CD4-positive, CD25-positive, alpha-beta regulatory T cell (primary cell): ENCODE measurements at regions not wholly inside any gene's neighbourhood (a gene's known extent, or its start where the extent isn't known, plus 50 kb on each side); places are given as distances from the start of the nearest gene placed in this dataset.
"Not testable (repeated sequence)": the region's sequence is repeated elsewhere in the genome, so short reads cannot be mapped to it uniquely, and the experiment has no call there.

Experiments
- ATAC-seq, 2 donors: fragments of 150-1000 bp; cut with Tn5 transposase; one replicate each; pipeline ENCODE4 v1.10.0; 2021; ENCODE audit warnings: low read depth in 2 of 2, moderate number of reproducible peaks in 2 of 2, moderate library complexity in 1 of 2
- DNase-seq, 3 donors: peaks; one replicate each; pipeline versions ENCODE4 v3.0.0 to v3.0.0-alpha.2; 2012 to 2022; ENCODE audit warnings: mixed read lengths in 1 of 3
- H3K27ac ChIP-seq: one replicate; pipeline ENCODE4 v1.7.0; 2013; ENCODE audit warnings: mild to moderate bottlenecking, low read length; ENCODE audit not compliant: insufficient read depth, poor library complexity, severe bottlenecking
- H3K27me3 ChIP-seq: one replicate; pipeline ENCODE4 v1.7.0; 2013; ENCODE audit warnings: low read length; ENCODE audit not compliant: control insufficient read depth, insufficient read depth
- H3K36me3 ChIP-seq: one replicate; pipeline ENCODE4 v1.7.0; 2013; ENCODE audit warnings: mild to moderate bottlenecking, low read length, moderate library complexity; ENCODE audit not compliant: control insufficient read depth, insufficient read depth
- H3K4me1 ChIP-seq: 2 replicates; pipeline ENCODE4 v1.7.0; 2013; ENCODE audit warnings: mild to moderate bottlenecking, low read length; ENCODE audit not compliant: insufficient read depth, control insufficient read depth, poor library complexity, severe bottlenecking
- H3K4me3 ChIP-seq: one replicate; pipeline ENCODE4 v1.7.0; 2013; ENCODE audit warnings: low read depth, mild to moderate bottlenecking, low read length, moderate library complexity
- H3K9me3 ChIP-seq, 2 experiments: 1 replicate in 1 of 2; 2 replicates in 1 of 2; pipeline ENCODE4 v1.7.0; 2013; ENCODE audit warnings: low read length in 2 of 2, mild to moderate bottlenecking in 1 of 2, moderate library complexity in 1 of 2; ENCODE audit not compliant: control insufficient read depth in 2 of 2
- H3K27ac Mint-ChIP-seq, 3 donors: one replicate each; pipeline ENCODE4 v1.8.0; 2020 to 2022; ENCODE audit warnings: mild to moderate bottlenecking in 3 of 3, mixed read lengths in 3 of 3, moderate library complexity in 2 of 3
- H3K27me3 Mint-ChIP-seq: one replicate; pipeline ENCODE4 v1.8.0; 2022; ENCODE audit warnings: mild to moderate bottlenecking, mixed read lengths
- H3K36me3 Mint-ChIP-seq: one replicate; pipeline ENCODE4 v1.8.0; 2020; ENCODE audit warnings: mixed read lengths
- H3K4me1 Mint-ChIP-seq, 4 donors: one replicate each; pipeline ENCODE4 v1.8.0; 2020 to 2022; ENCODE audit warnings: mixed read lengths in 4 of 4, mild to moderate bottlenecking in 1 of 4
- H3K4me3 Mint-ChIP-seq, 4 donors: one replicate each; pipeline ENCODE4 v1.8.0; 2020 to 2022; ENCODE audit warnings: mild to moderate bottlenecking in 4 of 4, mixed read lengths in 4 of 4, moderate library complexity in 3 of 4
- H3K9me3 Mint-ChIP-seq, 7 donors: one replicate each; pipeline ENCODE4 v1.8.0; 2020 to 2022; ENCODE audit warnings: mixed read lengths in 7 of 7, mild to moderate bottlenecking in 3 of 7, moderate library complexity in 2 of 7

GRCh38 chr9:83191154-83191553, 128.2 kb upstream of the RASEF start:
- ATAC-seq: no peak
- H3K9me3 Mint-ChIP-seq: peaks cover 0 to 2% (median 0%) of the 10 kb centered on the region in 7 donors
- Histone ChIP-seq H3K27ac (no peak overlapping the region), H3K4me1 (no peaks in the 10 kb centered on the region), H3K27me3 (no peaks in the 10 kb centered on the region), H3K9me3 (no peaks in the 10 kb centered on the region), H3K4me3 (no peak overlapping the region), H3K36me3 (no peaks in the 10 kb centered on the region)
- H3K27ac Mint-ChIP-seq: no peak overlapping the region
- H3K4me3 Mint-ChIP-seq: no peak overlapping the region
- no peak for DNase-seq
- H3K27me3 Mint-ChIP-seq: peaks cover 4% of the 10 kb centered on the region
- no peaks in the 10 kb centered on the region for H3K36me3 Mint-ChIP-seq
- no peaks in the 10 kb centered on the region for H3K4me1 Mint-ChIP-seq

- not testable (repeated sequence) for H3K4me1 Mint-ChIP-seq, DNase-seq, H3K36me3 ChIP-seq, H3K27ac ChIP-seq, H3K4me3 Mint-ChIP-seq, H3K9me3 ChIP-seq, H3K36me3 Mint-ChIP-seq, H3K4me3 ChIP-seq, H3K27ac Mint-ChIP-seq, H3K27me3 ChIP-seq, ATAC-seq, H3K27me3 Mint-ChIP-seq, H3K4me1 ChIP-seq, H3K9me3 Mint-ChIP-seq
These were observed 126.1 kb upstream of the RASEF start for GRCh38 chr9:83189026-83189425.

- Mint-ChIP-seq H3K36me3 (no peaks in the 10 kb centered on the region), H3K4me3 (no peak overlapping the region), H3K27ac (no peak overlapping the region), H3K9me3 (peaks cover 0 to 2% (median 0%) of the 10 kb centered on the region in 7 donors), H3K4me1 (no peaks in the 10 kb centered on the region), H3K27me3 (no peaks in the 10 kb centered on the region)
- Histone ChIP-seq H3K27ac (no peak overlapping the region), H3K36me3 (no peaks in the 10 kb centered on the region), H3K27me3 (no peaks in the 10 kb centered on the region), H3K4me1 (no peaks in the 10 kb centered on the region), H3K4me3 (no peak overlapping the region), H3K9me3 (no peaks in the 10 kb centered on the region)
- ATAC-seq (no peak), DNase-seq (no peak)
These were observed 125.3 kb upstream of the RASEF start for GRCh38 chr9:83188277-83188676.

- Histone ChIP-seq H3K9me3 (no peaks in the 10 kb centered on the region), H3K4me1 (no peaks in the 10 kb centered on the region), H3K4me3 (no peak overlapping the region), H3K27me3 (no peaks in the 10 kb centered on the region), H3K27ac (no peak overlapping the region), H3K36me3 (no peaks in the 10 kb centered on the region)
- no peak overlapping the region for H3K27ac Mint-ChIP-seq
- DNase-seq (no peak), ATAC-seq (no peak)
- no peaks in the 10 kb centered on the region for H3K36me3 Mint-ChIP-seq
- peaks cover 0 to 2% (median 0%) of the 10 kb centered on the region in 7 donors for H3K9me3 Mint-ChIP-seq
- H3K27me3 Mint-ChIP-seq: no peaks in the 10 kb centered on the region
- H3K4me3 Mint-ChIP-seq: no peak overlapping the region
- no peaks in the 10 kb centered on the region for H3K4me1 Mint-ChIP-seq
These were observed 123.3 kb upstream of the RASEF start for GRCh38 chr9:83186155-83186737.

- H3K36me3 Mint-ChIP-seq: no peaks in the 10 kb centered on the region
- H3K9me3 Mint-ChIP-seq: peaks cover 0 to 2% (median 0%) of the 10 kb centered on the region in 7 donors
- no peaks in the 10 kb centered on the region for H3K4me1 ChIP-seq
- H3K27me3 Mint-ChIP-seq: no peaks in the 10 kb centered on the region
- no peak for ATAC-seq
- no peak overlapping the region for H3K4me3 Mint-ChIP-seq
- H3K9me3 ChIP-seq: no peaks in the 10 kb centered on the region
- H3K4me1 Mint-ChIP-seq: no peaks in the 10 kb centered on the region
- no peak overlapping the region for H3K27ac Mint-ChIP-seq
- no peak overlapping the region for H3K4me3 ChIP-seq
- no peaks in the 10 kb centered on the region for H3K27me3 ChIP-seq
- DNase-seq: no peak
- no peaks in the 10 kb centered on the region for H3K36me3 ChIP-seq
- no peak overlapping the region for H3K27ac ChIP-seq
These were observed 122.7 kb upstream of the RASEF start for GRCh38 chr9:83185488-83186154.

GRCh38 chr9:83183621-83184020, 120.7 kb upstream of the RASEF start:
- Mint-ChIP-seq H3K4me1 (no peaks in the 10 kb centered on the region), H3K4me3 (no peak overlapping the region), H3K27me3 (no peaks in the 10 kb centered on the region), H3K36me3 (no peaks in the 10 kb centered on the region), H3K9me3 (peaks cover 0 to 4% (median 0%) of the 10 kb centered on the region in 7 donors), H3K27ac (no peak overlapping the region)
- no peaks in the 10 kb centered on the region for H3K9me3 ChIP-seq
- H3K27ac ChIP-seq: no peak overlapping the region
- no peak overlapping the region for H3K4me3 ChIP-seq
- H3K27me3 ChIP-seq: no peaks in the 10 kb centered on the region
- no peaks in the 10 kb centered on the region for H3K36me3 ChIP-seq
- no peaks in the 10 kb centered on the region for H3K4me1 ChIP-seq
- no peak for ATAC-seq
- no peak for DNase-seq

GRCh38 chr9:83182071-83182470, 119.1 kb upstream of the RASEF start:
- Mint-ChIP-seq H3K4me1 (no peaks in the 10 kb centered on the region), H3K4me3 (no peak overlapping the region), H3K9me3 (peaks cover 0 to 9% (median 3%) of the 10 kb centered on the region in 7 donors), H3K27ac (no peak overlapping the region), H3K36me3 (no peaks in the 10 kb centered on the region), H3K27me3 (no peaks in the 10 kb centered on the region)
- H3K9me3 ChIP-seq: no peaks in the 10 kb centered on the region
- ATAC-seq: no peak
- H3K4me3 ChIP-seq: no peak overlapping the region
- H3K36me3 ChIP-seq: no peaks in the 10 kb centered on the region
- no peak overlapping the region for H3K27ac ChIP-seq
- no peak for DNase-seq
- no peaks in the 10 kb centered on the region for H3K4me1 ChIP-seq
- no peaks in the 10 kb centered on the region for H3K27me3 ChIP-seq

- no peaks in the 10 kb centered on the region for H3K27me3 Mint-ChIP-seq
- no peak overlapping the region for H3K27ac ChIP-seq
- DNase-seq (no peak), ATAC-seq (no peak)
- H3K36me3 ChIP-seq: no peaks in the 10 kb centered on the region
- H3K36me3 Mint-ChIP-seq: no peaks in the 10 kb centered on the region
- no peaks in the 10 kb centered on the region for H3K4me1 Mint-ChIP-seq
- no peaks in the 10 kb centered on the region for H3K27me3 ChIP-seq
- H3K9me3 ChIP-seq: no peaks in the 10 kb centered on the region
- H3K27ac Mint-ChIP-seq: no peak overlapping the region
- no peak overlapping the region for H3K4me3 Mint-ChIP-seq
- H3K9me3 Mint-ChIP-seq: peaks cover 0 to 22% (median 5%) of the 10 kb centered on the region in 7 donors
- no peak overlapping the region for H3K4me3 ChIP-seq
- H3K4me1 ChIP-seq: no peaks in the 10 kb centered on the region
These were observed 115.8 kb upstream of the RASEF start for GRCh38 chr9:83178717-83179116.
